ENCODE measurements at regions not wholly inside any gene's neighbourhood (a gene's known extent, or its start where the extent isn't known, plus 50 kb on each side); places are given as distances from the start of the nearest gene placed in this dataset.
"Not testable (repeated sequence)": the region's sequence is repeated elsewhere in the genome, so short reads cannot be mapped to it uniquely, and the experiment has no call there.

- TF ChIP-seq CTCF (IDR thresholded peaks at IDR 0.05 in 4 of 5, conservative IDR thresholded peaks at IDR 0.05 in 1 of 5) (no peak), POLR2A (IDR thresholded peaks at IDR 0.05) (no peak)
- Histone ChIP-seq H3K27me3 (no peaks in the 10 kb centered on the region), H3K4me1 (no peaks in the 10 kb centered on the region), H3K4me3 (no peak overlapping the region), H3K27ac (no peak overlapping the region), H3K9me3 (no peaks in the 10 kb centered on the region), H3K36me3 (no peaks in the 10 kb centered on the region)
- in situ Hi-C loops (cut with MboI; ENCODE audit: low sequenced_read_pairs in 4 of 4): no loop called here
- no peak for DNase-seq
- intact Hi-C loops (cut with DNase I; ENCODE audit: low total_unique reads): no loop called here
- no peak for ATAC-seq
These were observed 634.0 kb downstream of the MAT2B start for GRCh38 chr5:164139423-164139822.

GRCh38 chr5:164145458-164145857 is 640.0 kb downstream of the MAT2B start:
- no peaks in the 10 kb centered on the region for H3K9me3 ChIP-seq
- H3K36me3 ChIP-seq: no peaks in the 10 kb centered on the region
- H3K27me3 ChIP-seq: no peaks in the 10 kb centered on the region
- intact Hi-C loops (cut with DNase I; ENCODE audit: low total_unique reads): no loop called here
- H3K27ac ChIP-seq: no peak overlapping the region
- DNase-seq (no peak), ATAC-seq (no peak)
- no peaks in the 10 kb centered on the region for H3K4me1 ChIP-seq
- TF ChIP-seq POLR2A (IDR thresholded peaks at IDR 0.05) (no peak), CTCF (IDR thresholded peaks at IDR 0.05 in 4 of 5, conservative IDR thresholded peaks at IDR 0.05 in 1 of 5) (no peak)
- in situ Hi-C loops (cut with MboI; ENCODE audit: low sequenced_read_pairs in 4 of 4): no loop called here
- H3K4me3 ChIP-seq: no peak overlapping the region

- Histone ChIP-seq H3K27ac (no peak overlapping the region), H3K36me3 (no peaks in the 10 kb centered on the region), H3K4me1 (no peaks in the 10 kb centered on the region), H3K4me3 (no peak overlapping the region), H3K9me3 (no peaks in the 10 kb centered on the region), H3K27me3 (no peaks in the 10 kb centered on the region)
- in situ Hi-C loops (cut with MboI; ENCODE audit: low sequenced_read_pairs in 4 of 4): no loop called here
- DNase-seq (no peak), ATAC-seq (no peak)
- intact Hi-C loops (cut with DNase I; ENCODE audit: low total_unique reads): no loop called here
- TF ChIP-seq POLR2A (IDR thresholded peaks at IDR 0.05) (no peak), CTCF (IDR thresholded peaks at IDR 0.05 in 4 of 5, conservative IDR thresholded peaks at IDR 0.05 in 1 of 5) (no peak)
These were observed 640.8 kb downstream of the MAT2B start for GRCh38 chr5:164146223-164146622.

- H3K36me3 ChIP-seq: no peaks in the 10 kb centered on the region
- no peaks in the 10 kb centered on the region for H3K9me3 ChIP-seq
- intact Hi-C loops (cut with DNase I; ENCODE audit: low total_unique reads) (no loop called here), in situ Hi-C loops (cut with MboI; ENCODE audit: low sequenced_read_pairs in 4 of 4) (no loop called here)
- no peak overlapping the region for H3K27ac ChIP-seq
- no peaks in the 10 kb centered on the region for H3K4me1 ChIP-seq
- H3K27me3 ChIP-seq: no peaks in the 10 kb centered on the region
- no peak overlapping the region for H3K4me3 ChIP-seq
- DNase-seq (no peak), ATAC-seq (no peak)
- TF ChIP-seq POLR2A (IDR thresholded peaks at IDR 0.05) (no peak), CTCF (IDR thresholded peaks at IDR 0.05 in 4 of 5, conservative IDR thresholded peaks at IDR 0.05 in 1 of 5) (no peak)
These were observed 642.9 kb downstream of the MAT2B start for GRCh38 chr5:164148292-164148691.

GRCh38 chr5:164152539-164152938 is 647.1 kb downstream of the MAT2B start:
- H3K27me3 ChIP-seq; H3K4me3 ChIP-seq; intact Hi-C loops (cut with DNase I; ENCODE audit: low total_unique reads); DNase-seq; H3K9me3 ChIP-seq; H3K36me3 ChIP-seq; ATAC-seq; H3K4me1 ChIP-seq; H3K27ac ChIP-seq; in situ Hi-C loops (cut with MboI; ENCODE audit: low sequenced_read_pairs in 4 of 4): not testable (repeated sequence)

Data from gastrocnemius medialis (tissue), 4 donors.